HEK293 (cell line): ENCODE measurements at regions not wholly inside any gene's neighbourhood (a gene's known extent, or its start where the extent isn't known, plus 50 kb on each side); places are given as distances from the start of the nearest gene placed in this dataset.

ENCODE experiments used
- EGR2 ChIP-seq: fragments of 450-650 bp; formaldehyde crosslinking; IDR thresholded peaks from 2 replicates; pipeline ENCODE4 v1.5.1; 2016; ENCODE audit warnings: low read depth, missing biosample characterization, missing genetic modification characterization
- MYNN ChIP-seq: fragments of 450-650 bp; formaldehyde crosslinking; IDR thresholded peaks from 2 replicates; pipeline ENCODE4 v1.5.1; 2016; ENCODE audit warnings: missing biosample characterization, missing genetic modification characterization, borderline replicate concordance
- PRDM1 ChIP-seq: fragments of 450-650 bp; formaldehyde crosslinking; IDR thresholded peaks from 2 replicates; pipeline ENCODE4; 2016; ENCODE audit warnings: missing biosample characterization, missing genetic modification characterization
- SP2 ChIP-seq: fragments of 450-650 bp; formaldehyde crosslinking; IDR thresholded peaks from 2 replicates; pipeline ENCODE4 v1.5.1; 2016; ENCODE audit warnings: missing biosample characterization, missing genetic modification characterization
- YY1 ChIP-seq: fragments of 450-650 bp; formaldehyde crosslinking; IDR thresholded peaks from 2 replicates; pipeline ENCODE4 v1.5.1; 2018; ENCODE audit warnings: missing biosample characterization, missing genetic modification characterization
- ZNF146 ChIP-seq: fragments of 450-650 bp; formaldehyde crosslinking; IDR thresholded peaks from 2 replicates; pipeline ENCODE4 v1.5.1; 2016; ENCODE audit warnings: missing biosample characterization, missing genetic modification characterization
- ZNF302 ChIP-seq: fragments of 450-650 bp; formaldehyde crosslinking; IDR thresholded peaks from 2 replicates; pipeline ENCODE4 v1.5.1; 2016; ENCODE audit warnings: missing biosample characterization, missing genetic modification characterization, low read depth
- ZNF544 ChIP-seq: fragments of 450-650 bp; formaldehyde crosslinking; IDR thresholded peaks from 2 replicates; pipeline ENCODE4 v1.5.0; 2017; ENCODE audit warnings: missing biosample characterization, missing genetic modification characterization
- TF ChIP-seq, protein P1 (sequence below): fragments of 450-650 bp; formaldehyde crosslinking; IDR thresholded peaks from 2 replicates; pipeline ENCODE4 v1.5.1; 2016; ENCODE audit warnings: missing biosample characterization, missing genetic modification characterization
- TF ChIP-seq, protein P2 (sequence below): fragments of 450-650 bp; formaldehyde crosslinking; IDR thresholded peaks from 2 replicates; pipeline ENCODE4 v1.5.1; 2016; ENCODE audit warnings: missing biosample characterization, missing genetic modification characterization
- TF ChIP-seq, protein P3 (sequence below): fragments of 450-650 bp; formaldehyde crosslinking; IDR thresholded peaks from 2 replicates; pipeline ENCODE4 v1.5.1; 2017; ENCODE audit warnings: missing biosample characterization, missing genetic modification characterization
- TF ChIP-seq, protein P4 (sequence below): fragments of 450-650 bp; formaldehyde crosslinking; IDR thresholded peaks from 2 replicates; pipeline ENCODE4 v1.5.1; 2016; ENCODE audit warnings: missing biosample characterization, missing genetic modification characterization, borderline replicate concordance
- TF ChIP-seq, protein P5 (sequence below): fragments of 450-650 bp; formaldehyde crosslinking; IDR thresholded peaks from 2 replicates; pipeline ENCODE4 v1.5.1; 2016; ENCODE audit warnings: missing biosample characterization, missing genetic modification characterization, low read depth
- TF ChIP-seq, protein P6 (sequence below): fragments of 450-650 bp; formaldehyde crosslinking; IDR thresholded peaks from 2 replicates; pipeline ENCODE4 v1.5.1; 2016; ENCODE audit warnings: missing biosample characterization, missing genetic modification characterization, low read depth

DNA sequence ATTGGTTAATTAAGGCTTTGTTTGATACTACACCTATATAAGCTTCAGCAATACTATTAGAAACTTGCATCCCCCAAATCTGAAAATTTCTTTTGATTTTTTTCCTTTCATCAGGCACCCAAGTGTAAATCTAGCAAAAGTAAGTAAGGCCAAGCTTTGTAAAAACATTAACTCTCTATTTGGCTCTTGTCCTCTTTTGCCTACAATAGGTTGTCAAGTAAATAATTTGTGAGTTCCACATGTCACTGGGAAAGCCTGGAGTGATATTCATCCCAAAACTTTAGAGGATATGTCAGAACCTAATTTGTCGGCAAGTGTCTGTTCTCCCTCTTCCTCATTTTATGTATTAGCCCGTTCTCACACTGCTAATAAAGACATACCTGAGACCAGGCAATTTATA is 492.4 kb downstream of the IPMK start:
- TF ChIP-seq ZNF302 (tag by site-specific recombination) (no peak), ZNF146 (tag by site-specific recombination) (no peak), MYNN (tag by site-specific recombination) (no peak), EGR2 (tag by site-specific recombination) (no peak), SP2 (tag by site-specific recombination) (no peak), PRDM1 (tag by site-specific recombination) (no peak), ZNF544 (tag by site-specific recombination) (no peak), YY1 (tag by site-specific recombination) (no peak)
- TF ChIP-seq, protein P1, sequence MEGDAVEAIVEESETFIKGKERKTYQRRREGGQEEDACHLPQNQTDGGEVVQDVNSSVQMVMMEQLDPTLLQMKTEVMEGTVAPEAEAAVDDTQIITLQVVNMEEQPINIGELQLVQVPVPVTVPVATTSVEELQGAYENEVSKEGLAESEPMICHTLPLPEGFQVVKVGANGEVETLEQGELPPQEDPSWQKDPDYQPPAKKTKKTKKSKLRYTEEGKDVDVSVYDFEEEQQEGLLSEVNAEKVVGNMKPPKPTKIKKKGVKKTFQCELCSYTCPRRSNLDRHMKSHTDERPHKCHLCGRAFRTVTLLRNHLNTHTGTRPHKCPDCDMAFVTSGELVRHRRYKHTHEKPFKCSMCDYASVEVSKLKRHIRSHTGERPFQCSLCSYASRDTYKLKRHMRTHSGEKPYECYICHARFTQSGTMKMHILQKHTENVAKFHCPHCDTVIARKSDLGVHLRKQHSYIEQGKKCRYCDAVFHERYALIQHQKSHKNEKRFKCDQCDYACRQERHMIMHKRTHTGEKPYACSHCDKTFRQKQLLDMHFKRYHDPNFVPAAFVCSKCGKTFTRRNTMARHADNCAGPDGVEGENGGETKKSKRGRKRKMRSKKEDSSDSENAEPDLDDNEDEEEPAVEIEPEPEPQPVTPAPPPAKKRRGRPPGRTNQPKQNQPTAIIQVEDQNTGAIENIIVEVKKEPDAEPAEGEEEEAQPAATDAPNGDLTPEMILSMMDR (tag by site-specific recombination): no peak
- TF ChIP-seq, protein P2, sequence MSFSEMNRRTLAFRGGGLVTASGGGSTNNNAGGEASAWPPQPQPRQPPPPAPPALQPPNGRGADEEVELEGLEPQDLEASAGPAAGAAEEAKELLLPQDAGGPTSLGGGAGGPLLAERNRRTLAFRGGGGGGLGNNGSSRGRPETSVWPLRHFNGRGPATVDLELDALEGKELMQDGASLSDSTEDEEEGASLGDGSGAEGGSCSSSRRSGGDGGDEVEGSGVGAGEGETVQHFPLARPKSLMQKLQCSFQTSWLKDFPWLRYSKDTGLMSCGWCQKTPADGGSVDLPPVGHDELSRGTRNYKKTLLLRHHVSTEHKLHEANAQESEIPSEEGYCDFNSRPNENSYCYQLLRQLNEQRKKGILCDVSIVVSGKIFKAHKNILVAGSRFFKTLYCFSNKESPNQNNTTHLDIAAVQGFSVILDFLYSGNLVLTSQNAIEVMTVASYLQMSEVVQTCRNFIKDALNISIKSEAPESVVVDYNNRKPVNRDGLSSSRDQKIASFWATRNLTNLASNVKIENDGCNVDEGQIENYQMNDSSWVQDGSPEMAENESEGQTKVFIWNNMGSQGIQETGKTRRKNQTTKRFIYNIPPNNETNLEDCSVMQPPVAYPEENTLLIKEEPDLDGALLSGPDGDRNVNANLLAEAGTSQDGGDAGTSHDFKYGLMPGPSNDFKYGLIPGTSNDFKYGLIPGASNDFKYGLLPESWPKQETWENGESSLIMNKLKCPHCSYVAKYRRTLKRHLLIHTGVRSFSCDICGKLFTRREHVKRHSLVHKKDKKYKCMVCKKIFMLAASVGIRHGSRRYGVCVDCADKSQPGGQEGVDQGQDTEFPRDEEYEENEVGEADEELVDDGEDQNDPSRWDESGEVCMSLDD (tag by site-specific recombination): no peak
- TF ChIP-seq, protein P3, sequence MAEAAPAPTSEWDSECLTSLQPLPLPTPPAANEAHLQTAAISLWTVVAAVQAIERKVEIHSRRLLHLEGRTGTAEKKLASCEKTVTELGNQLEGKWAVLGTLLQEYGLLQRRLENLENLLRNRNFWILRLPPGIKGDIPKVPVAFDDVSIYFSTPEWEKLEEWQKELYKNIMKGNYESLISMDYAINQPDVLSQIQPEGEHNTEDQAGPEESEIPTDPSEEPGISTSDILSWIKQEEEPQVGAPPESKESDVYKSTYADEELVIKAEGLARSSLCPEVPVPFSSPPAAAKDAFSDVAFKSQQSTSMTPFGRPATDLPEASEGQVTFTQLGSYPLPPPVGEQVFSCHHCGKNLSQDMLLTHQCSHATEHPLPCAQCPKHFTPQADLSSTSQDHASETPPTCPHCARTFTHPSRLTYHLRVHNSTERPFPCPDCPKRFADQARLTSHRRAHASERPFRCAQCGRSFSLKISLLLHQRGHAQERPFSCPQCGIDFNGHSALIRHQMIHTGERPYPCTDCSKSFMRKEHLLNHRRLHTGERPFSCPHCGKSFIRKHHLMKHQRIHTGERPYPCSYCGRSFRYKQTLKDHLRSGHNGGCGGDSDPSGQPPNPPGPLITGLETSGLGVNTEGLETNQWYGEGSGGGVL (tag by site-specific recombination): no peak
- TF ChIP-seq, protein P4, sequence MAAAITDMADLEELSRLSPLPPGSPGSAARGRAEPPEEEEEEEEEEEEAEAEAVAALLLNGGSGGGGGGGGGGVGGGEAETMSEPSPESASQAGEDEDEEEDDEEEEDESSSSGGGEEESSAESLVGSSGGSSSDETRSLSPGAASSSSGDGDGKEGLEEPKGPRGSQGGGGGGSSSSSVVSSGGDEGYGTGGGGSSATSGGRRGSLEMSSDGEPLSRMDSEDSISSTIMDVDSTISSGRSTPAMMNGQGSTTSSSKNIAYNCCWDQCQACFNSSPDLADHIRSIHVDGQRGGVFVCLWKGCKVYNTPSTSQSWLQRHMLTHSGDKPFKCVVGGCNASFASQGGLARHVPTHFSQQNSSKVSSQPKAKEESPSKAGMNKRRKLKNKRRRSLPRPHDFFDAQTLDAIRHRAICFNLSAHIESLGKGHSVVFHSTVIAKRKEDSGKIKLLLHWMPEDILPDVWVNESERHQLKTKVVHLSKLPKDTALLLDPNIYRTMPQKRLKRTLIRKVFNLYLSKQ: no peak
- TF ChIP-seq, protein P5, sequence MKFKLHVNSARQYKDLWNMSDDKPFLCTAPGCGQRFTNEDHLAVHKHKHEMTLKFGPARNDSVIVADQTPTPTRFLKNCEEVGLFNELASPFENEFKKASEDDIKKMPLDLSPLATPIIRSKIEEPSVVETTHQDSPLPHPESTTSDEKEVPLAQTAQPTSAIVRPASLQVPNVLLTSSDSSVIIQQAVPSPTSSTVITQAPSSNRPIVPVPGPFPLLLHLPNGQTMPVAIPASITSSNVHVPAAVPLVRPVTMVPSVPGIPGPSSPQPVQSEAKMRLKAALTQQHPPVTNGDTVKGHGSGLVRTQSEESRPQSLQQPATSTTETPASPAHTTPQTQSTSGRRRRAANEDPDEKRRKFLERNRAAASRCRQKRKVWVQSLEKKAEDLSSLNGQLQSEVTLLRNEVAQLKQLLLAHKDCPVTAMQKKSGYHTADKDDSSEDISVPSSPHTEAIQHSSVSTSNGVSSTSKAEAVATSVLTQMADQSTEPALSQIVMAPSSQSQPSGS: no peak
- TF ChIP-seq, protein P6, sequence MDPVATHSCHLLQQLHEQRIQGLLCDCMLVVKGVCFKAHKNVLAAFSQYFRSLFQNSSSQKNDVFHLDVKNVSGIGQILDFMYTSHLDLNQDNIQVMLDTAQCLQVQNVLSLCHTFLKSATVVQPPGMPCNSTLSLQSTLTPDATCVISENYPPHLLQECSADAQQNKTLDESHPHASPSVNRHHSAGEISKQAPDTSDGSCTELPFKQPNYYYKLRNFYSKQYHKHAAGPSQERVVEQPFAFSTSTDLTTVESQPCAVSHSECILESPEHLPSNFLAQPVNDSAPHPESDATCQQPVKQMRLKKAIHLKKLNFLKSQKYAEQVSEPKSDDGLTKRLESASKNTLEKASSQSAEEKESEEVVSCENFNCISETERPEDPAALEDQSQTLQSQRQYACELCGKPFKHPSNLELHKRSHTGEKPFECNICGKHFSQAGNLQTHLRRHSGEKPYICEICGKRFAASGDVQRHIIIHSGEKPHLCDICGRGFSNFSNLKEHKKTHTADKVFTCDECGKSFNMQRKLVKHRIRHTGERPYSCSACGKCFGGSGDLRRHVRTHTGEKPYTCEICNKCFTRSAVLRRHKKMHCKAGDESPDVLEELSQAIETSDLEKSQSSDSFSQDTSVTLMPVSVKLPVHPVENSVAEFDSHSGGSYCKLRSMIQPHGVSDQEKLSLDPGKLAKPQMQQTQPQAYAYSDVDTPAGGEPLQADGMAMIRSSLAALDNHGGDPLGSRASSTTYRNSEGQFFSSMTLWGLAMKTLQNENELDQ (tag by site-specific recombination): no peak
